Upper lobe of left lung (tissue), 6 donors: ENCODE measurements at regions not wholly inside any gene's neighbourhood (a gene's known extent, or its start where the extent isn't known, plus 50 kb on each side); places are given as distances from the start of the nearest gene placed in this dataset.
"Not testable (repeated sequence)": the region's sequence is repeated elsewhere in the genome, so short reads cannot be mapped to it uniquely, and the experiment has no call there.

Experiments used
- ATAC-seq, 2 donors: fragments of 200-7000 bp; cut with Tn5 transposase; one replicate each; pipeline ENCODE4 v1.9.1; 2022; ENCODE audit warnings: mild to moderate bottlenecking in 2 of 2, moderate library complexity in 2 of 2; ENCODE audit not compliant: low FRiP score in 2 of 2
- DNase-seq, 2 donors: peaks; one replicate each; pipeline ENCODE4 v3.0.0-alpha.2; 2019 to 2020
- H3K27ac ChIP-seq, 4 donors: fragments of 200-600 bp; sonication (generic); one replicate each; pipeline ENCODE4 v1.5.1; 2016 to 2019
- H3K27me3 ChIP-seq, 4 donors: fragments of 200-600 bp; sonication (generic); one replicate each; pipeline ENCODE4 v1.5.1; 2017 to 2019
- H3K36me3 ChIP-seq, 4 donors: fragments of 200-600 bp; sonication (generic); one replicate each; pipeline ENCODE4 v1.5.1; 2016 to 2019
- H3K4me1 ChIP-seq, 4 donors: fragments of 200-600 bp; sonication (generic); one replicate each; pipeline ENCODE4 v1.5.1; 2018 to 2019
- H3K4me3 ChIP-seq, 4 donors: fragments of 200-600 bp; sonication (generic); one replicate each; pipeline ENCODE4 v1.5.1; 2017 to 2019; ENCODE audit warnings: mild to moderate bottlenecking in 2 of 4, moderate library complexity in 1 of 4
- H3K9me3 ChIP-seq, 4 donors: fragments of 200-600 bp; sonication (generic); one replicate each; pipeline ENCODE4 v1.5.1; 2018 to 2019
- EP300 ChIP-seq, 4 donors: sonication (generic); formaldehyde crosslinking; IDR thresholded peaks; one replicate each; pipeline ENCODE4 v1.5.1; 2017; ENCODE audit warnings: antibody characterized with exemption in 4 of 4, control low read depth in 2 of 4
- POLR2A ChIP-seq, 4 donors: fragments of 450-650 bp; IDR thresholded peaks; one replicate each; pipeline ENCODE4 v1.5.1; 2016 to 2017; ENCODE audit warnings: antibody characterized with exemption in 4 of 4, mild to moderate bottlenecking in 2 of 4
- POLR2AphosphoS5 ChIP-seq, 2 donors: sonication (generic); formaldehyde crosslinking; IDR thresholded peaks; one replicate each; pipeline ENCODE4 v1.5.1; 2017; ENCODE audit warnings: antibody characterized with exemption in 2 of 2
- WGBS, 2 donors: methylation state at CpG; one replicate each; pipeline ENCODE4 v1.1.5; 2017 to 2018; 5-methylcytosine and 5-hydroxymethylcytosine counted together
- TF ChIP-seq, protein P1 (sequence below), 6 experiments: fragments of 450-650 bp in 4 of 6; fragments of 200-600 bp in 2 of 6; sonication (generic) in 2 of 6; IDR thresholded peaks; one replicate each; pipeline ENCODE4 v1.5.1; 2016 to 2019; ENCODE audit warnings: antibody characterized with exemption in 6 of 6
- donor health status: DM: no; HTN: no; CAD: no; lungs with moderate emphysema.
- donor health status: DM: no; HTN: yes; CAD: no; lungs with severe emphysema.

DNA sequence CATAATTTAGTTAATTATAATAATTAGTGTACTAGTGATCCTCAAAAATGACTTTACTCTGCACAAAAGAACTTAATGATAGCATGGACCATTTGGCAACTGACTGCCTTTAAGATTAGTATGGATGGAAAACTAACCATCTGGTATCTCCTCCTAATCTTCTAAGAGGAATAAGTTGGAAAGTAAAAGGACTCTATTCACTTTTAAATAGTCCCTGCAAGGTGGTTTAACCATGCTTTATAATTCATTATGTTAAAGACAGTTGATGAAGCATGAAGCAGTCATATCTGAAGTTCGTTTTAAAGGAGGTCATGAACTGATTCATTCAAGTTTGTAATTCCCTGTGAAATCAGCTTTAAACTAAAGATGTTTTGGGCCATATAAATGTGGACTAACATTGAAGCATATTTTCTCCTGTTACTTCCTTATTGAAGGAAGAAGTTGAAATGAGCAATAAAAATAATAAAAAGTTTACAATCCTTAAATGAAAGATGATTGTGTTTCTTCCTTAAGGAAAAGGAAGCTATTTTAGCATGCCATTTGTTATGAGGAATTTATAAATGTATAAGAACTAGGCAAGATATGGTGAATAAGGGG, 446.0 kb downstream of the XIRP2 start:
- TF ChIP-seq POLR2A (IDR thresholded peaks at IDR 0.05) (no peak), POLR2AphosphoS5 (IDR thresholded peaks at IDR 0.05) (no peak), EP300 (IDR thresholded peaks at IDR 0.05) (no peak)
- TF ChIP-seq, protein P1, sequence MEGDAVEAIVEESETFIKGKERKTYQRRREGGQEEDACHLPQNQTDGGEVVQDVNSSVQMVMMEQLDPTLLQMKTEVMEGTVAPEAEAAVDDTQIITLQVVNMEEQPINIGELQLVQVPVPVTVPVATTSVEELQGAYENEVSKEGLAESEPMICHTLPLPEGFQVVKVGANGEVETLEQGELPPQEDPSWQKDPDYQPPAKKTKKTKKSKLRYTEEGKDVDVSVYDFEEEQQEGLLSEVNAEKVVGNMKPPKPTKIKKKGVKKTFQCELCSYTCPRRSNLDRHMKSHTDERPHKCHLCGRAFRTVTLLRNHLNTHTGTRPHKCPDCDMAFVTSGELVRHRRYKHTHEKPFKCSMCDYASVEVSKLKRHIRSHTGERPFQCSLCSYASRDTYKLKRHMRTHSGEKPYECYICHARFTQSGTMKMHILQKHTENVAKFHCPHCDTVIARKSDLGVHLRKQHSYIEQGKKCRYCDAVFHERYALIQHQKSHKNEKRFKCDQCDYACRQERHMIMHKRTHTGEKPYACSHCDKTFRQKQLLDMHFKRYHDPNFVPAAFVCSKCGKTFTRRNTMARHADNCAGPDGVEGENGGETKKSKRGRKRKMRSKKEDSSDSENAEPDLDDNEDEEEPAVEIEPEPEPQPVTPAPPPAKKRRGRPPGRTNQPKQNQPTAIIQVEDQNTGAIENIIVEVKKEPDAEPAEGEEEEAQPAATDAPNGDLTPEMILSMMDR (IDR thresholded peaks at IDR 0.05): no peak
- no peak overlapping the region for H3K27ac ChIP-seq
- H3K36me3 ChIP-seq: no peaks in the 10 kb centered on the region
- no peaks in the 10 kb centered on the region for H3K4me1 ChIP-seq
- no peak for DNase-seq
- H3K4me3 ChIP-seq: no peak overlapping the region
- no peaks in the 10 kb centered on the region for H3K27me3 ChIP-seq
- no peak for ATAC-seq
- WGBS, 2 donors: 49 to 55% methylated on average over 1 of the region's 1 CpG
- H3K9me3 ChIP-seq: no peaks in the 10 kb centered on the region

DNA sequence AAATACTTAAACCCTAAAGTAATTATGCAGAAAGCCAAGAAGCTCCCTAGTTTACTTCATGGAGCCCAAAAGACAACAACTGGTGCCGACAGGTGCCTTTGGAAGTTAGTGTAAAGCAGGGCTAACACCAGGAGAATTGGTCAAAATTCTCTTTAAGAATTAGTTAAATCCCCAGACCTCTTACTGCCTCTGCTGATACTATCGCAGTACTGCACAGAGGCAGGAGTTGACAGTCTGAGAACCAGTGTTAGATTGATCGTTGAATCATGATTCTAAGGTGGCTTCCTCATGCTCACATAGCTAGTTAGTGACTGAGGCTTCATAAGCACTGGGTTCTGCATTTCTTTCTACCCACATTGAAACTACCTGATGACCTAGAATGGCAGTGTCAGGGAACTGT, 445.0 kb downstream of the XIRP2 start:
- H3K9me3 ChIP-seq: no peaks in the 10 kb centered on the region
- no peak overlapping the region for H3K27ac ChIP-seq
- no peak for DNase-seq
- H3K27me3 ChIP-seq: no peaks in the 10 kb centered on the region
- no peaks in the 10 kb centered on the region for H3K4me1 ChIP-seq
- WGBS, 2 donors: 72 to 82% methylated on average over 3 of the region's 3 CpGs
- TF ChIP-seq, protein P1 (IDR thresholded peaks at IDR 0.05): no peak
- no peak for TF ChIP-seq POLR2AphosphoS5 (IDR thresholded peaks at IDR 0.05)
- TF ChIP-seq POLR2A (IDR thresholded peaks at IDR 0.05): no peak
- TF ChIP-seq EP300 (IDR thresholded peaks at IDR 0.05): no peak
- H3K4me3 ChIP-seq: no peak overlapping the region
- H3K36me3 ChIP-seq: no peaks in the 10 kb centered on the region
- ATAC-seq: no peak

DNA sequence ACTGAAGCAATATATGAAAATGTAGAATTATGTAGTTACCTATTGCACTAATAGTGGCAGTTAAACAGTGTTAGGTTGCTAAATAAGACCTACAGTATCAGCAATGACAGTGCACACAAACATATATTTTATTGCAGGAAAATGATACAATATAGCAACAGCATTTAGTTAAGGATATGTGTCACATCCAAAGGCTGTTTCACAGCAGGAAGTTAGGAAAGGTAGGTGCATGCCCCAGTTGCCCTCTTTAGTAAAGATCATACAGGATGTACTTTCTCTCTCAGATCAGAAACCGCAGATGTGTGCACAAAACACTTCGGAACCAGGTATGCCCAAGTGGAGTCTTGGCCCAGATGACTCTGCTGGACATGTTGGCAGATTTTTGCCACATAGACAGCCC, 444.1 kb downstream of the XIRP2 start:
- Histone ChIP-seq H3K4me3 (no peak overlapping the region), H3K9me3 (no peaks in the 10 kb centered on the region), H3K27ac (no peak overlapping the region), H3K4me1 (no peaks in the 10 kb centered on the region), H3K27me3 (no peaks in the 10 kb centered on the region), H3K36me3 (no peaks in the 10 kb centered on the region)
- no peak for ATAC-seq
- no peak for DNase-seq
- WGBS, 2 donors: 80 to 90% methylated on average over 2 of the region's 2 CpGs
- TF ChIP-seq, protein P1 (IDR thresholded peaks at IDR 0.05): no peak
- TF ChIP-seq POLR2A (IDR thresholded peaks at IDR 0.05) (no peak), POLR2AphosphoS5 (IDR thresholded peaks at IDR 0.05) (no peak), EP300 (IDR thresholded peaks at IDR 0.05) (no peak)

DNA sequence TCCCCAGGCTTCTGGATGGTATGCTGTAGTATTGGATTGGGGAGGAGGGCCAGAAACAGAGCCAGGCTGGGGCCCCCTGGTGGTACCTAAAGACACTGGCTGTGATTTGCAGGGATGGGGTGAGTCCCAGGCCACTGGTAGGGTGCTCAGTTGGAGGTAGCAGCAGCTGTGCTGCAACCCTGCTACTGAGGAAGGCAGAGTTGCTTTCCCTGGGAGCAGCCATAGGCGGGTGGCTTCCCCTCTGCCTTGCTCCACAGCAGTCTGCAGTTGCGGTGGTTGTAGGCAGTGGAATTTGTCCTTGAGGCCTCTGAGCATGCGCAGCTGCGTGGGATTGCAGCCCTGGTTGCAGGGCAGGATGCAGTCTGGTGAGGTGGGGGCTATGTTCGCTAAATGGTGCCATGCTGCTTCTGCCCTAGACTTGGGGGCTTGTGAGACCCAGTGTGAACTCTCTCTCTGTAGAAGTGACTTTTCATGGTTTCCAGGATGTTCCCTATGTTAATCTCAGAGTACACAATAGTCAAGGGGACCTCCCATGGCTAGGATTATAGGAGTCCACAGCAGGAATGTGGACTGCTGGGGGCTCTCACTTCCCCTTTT, 443.5 kb downstream of the XIRP2 start:
- ATAC-seq: no peak
- WGBS, 2 donors: 80% methylated on average over 5 of the region's 5 CpGs; no CpG with 5 or more reads in 1 of the 2 donors

DNA sequence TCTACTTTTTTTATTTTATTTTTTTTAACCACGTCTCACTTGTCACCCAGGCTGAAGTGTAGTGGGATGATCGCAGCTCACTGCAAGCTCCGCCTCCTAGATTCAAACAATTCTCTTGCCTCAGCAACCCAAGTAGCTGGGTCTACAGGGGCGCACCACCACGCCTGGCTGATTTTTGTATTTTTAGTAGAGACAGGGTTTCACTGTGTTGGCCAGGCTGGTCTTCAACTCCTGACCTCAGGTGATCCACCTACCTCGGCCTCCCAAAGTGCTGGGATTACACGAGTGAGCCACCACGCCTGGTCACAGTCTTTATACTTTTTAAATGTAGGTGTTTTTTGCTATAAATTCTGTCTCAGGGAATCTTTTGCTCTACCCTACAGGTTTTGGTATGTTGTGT, 440.5 kb downstream of the XIRP2 start:
- H3K9me3 ChIP-seq, H3K36me3 ChIP-seq, H3K4me1 ChIP-seq, H3K4me3 ChIP-seq, ATAC-seq, H3K27ac ChIP-seq, H3K27me3 ChIP-seq, DNase-seq: not testable (repeated sequence)
- 90 to 98% methylated on average over 8 of the region's 8 CpGs for WGBS, 2 donors

More for the DNA sequence above, 443.5 kb downstream of the XIRP2 start:
- TF ChIP-seq, protein P1 (IDR thresholded peaks at IDR 0.05): no peak
- TF ChIP-seq POLR2AphosphoS5 (IDR thresholded peaks at IDR 0.05): no peak
- TF ChIP-seq EP300 (IDR thresholded peaks at IDR 0.05): no peak
- TF ChIP-seq POLR2A (IDR thresholded peaks at IDR 0.05): no peak
- H3K27me3 ChIP-seq: no peaks in the 10 kb centered on the region
- H3K27ac ChIP-seq: no peak overlapping the region
- H3K4me3 ChIP-seq: no peak overlapping the region
- H3K9me3 ChIP-seq: no peaks in the 10 kb centered on the region
- no peak for DNase-seq
- no peaks in the 10 kb centered on the region for H3K36me3 ChIP-seq
- no peaks in the 10 kb centered on the region for H3K4me1 ChIP-seq
